HG02970 (cell line): ENCODE measurements at regions not wholly inside any gene's neighbourhood (a gene's known extent, or its start where the extent isn't known, plus 50 kb on each side); places are given as distances from the start of the nearest gene placed in this dataset.

ENCODE experiments used
- ATAC-seq: cut with Tn5 transposase; IDR thresholded peaks from one replicate; pipeline ENCODE4 v1.9.1; 2021; ENCODE audit warnings: mild to moderate bottlenecking, moderate library complexity, moderate number of reproducible peaks; ENCODE audit not compliant: unreplicated experiment, low FRiP score

DNA sequence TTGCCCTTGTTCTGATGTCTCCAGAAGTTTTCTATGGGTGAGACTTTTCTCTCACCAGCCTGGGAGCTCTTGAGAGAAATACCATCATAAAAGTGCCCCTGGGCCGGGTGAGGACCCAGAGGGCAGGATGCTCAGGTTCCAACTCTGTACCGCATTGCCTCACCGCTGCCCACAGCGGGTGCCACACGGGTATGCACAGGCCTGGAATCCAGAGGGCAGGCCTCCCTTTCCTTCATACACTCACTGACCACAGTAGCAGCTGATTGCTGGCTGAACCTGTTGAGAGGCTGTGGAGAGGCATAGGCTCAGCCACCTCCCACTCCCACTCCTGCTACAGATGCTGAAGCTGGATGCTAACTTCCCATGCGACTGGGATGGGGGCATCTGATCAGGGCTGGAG lies 293.8 kb downstream of the CYP26B1 start:
- ATAC-seq: no peak

DNA sequence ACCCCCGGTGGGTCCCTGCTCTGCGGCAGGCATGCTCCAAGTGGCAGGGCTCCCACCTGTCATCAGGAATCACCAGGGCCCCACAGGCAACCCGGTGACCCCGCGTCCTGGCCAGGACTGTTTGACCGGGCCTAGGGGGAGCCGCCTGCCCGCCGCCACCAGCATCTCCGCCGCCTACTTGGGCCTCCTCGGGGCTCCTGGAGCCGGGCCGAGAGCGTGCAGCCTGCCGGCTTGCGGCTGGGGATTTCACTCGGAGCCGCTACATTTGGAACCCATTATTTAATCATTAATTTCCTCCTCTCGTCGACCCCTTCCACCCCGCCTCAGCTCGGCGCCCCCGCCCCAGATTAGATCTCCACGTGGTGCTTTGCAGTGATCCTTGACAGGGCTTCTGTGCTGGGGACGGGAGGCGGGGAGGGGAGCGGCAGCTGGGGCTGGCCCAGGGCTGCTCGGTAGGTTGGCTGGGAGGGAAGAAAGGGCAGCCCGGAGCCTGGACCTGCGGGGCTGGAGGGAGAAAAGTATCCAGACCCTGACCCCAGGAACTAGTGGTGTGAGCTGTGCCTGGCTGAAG lies 295.4 kb downstream of the CYP26B1 start:
- no peak for ATAC-seq

- no peak for ATAC-seq
These were observed 296.4 kb downstream of the CYP26B1 start for GRCh38 chr2:71851094-71851750.

DNA sequence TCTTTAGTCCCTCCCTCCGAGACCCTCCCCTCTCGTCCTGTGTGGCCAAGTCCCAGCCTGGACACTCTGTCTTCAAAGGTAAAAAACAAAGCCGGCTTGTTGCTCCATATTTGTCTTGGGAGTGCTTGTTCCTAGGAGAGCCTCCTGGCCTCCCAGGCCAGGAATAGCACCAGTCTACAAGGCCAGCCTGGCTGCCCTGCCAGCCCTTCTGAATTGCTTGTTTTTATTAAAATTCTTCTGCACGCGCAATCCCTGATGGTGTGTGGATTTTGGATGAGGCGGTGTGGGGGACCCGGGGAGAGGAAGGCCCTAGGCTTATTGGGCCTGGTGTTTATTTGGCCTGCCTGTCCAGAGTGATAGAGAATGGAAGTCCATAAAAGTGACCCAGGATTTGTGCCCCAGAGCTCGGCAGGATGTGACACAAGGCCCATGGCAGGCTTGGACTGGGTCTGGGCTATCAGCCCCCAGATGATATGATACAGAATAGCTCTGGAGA lies 297.3 kb downstream of the CYP26B1 start:
- no peak for ATAC-seq

DNA sequence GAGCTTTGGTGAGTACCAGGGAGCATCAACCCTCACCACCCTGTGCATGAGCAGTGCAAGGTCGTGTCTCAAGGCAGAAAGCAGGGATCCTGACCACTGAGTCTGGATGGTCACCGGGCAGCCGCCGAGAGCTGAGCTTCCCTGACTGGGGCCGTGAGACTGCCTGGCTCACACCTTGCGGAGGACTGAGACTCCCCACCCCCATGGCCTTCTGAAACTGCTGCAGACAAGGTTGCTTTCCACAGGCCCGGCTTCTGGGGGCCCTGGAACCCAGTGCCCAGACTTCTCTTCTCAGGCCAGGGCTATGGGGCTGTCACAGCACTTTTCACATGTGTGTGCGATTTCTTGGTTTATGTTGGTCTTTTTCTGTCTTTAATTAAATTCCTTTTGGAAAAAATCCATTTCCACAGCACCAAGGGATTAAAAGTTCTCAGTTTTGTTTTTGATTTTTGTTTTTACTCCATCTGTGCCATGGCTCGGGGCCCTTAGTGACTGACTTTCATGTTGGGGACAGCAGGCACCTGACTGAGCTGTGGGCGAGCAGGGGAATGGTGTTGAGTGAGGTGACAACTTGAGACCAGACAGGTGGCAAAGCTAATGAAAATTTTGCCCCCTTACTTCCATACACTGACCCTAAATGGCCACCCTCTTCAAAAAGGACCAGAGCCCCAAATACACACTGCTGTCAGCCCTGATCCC lies 297.9 kb downstream of the CYP26B1 start:
- no peak for ATAC-seq

- no peak for ATAC-seq
These were observed 298.6 kb downstream of the CYP26B1 start for GRCh38 chr2:71849111-71849510.

- ATAC-seq: no peak
These were observed 300.9 kb downstream of the CYP26B1 start for GRCh38 chr2:71846669-71847291.

- ATAC-seq: no peak
These were observed 301.6 kb downstream of the CYP26B1 start for GRCh38 chr2:71846072-71846471.

GRCh38 chr2:71844967-71845366 lies 302.7 kb downstream of the CYP26B1 start:
- no peak for ATAC-seq

DNA sequence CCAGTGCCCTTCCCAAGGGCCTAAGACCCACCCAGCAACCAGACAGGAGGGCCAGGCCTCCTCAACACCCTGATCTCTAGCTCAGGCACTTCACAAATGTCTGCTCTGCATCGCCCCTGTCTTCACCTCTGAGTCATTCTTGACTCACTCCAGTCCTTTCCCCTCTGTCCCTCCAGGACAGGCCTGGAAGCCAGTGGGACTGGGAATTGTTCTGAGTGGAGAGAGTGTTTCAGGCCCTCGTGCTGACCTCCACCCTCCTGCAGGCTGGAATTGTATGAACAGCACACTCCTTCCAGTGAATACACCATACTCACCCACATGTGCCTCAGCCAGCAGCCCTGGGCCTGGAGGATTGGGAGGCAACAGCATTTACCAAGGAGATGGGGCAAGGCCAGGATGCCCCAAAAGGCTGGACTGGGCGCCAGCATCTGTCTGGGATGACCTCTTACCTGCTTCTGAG lies 304.2 kb downstream of the CYP26B1 start:
- no peak for ATAC-seq

DNA sequence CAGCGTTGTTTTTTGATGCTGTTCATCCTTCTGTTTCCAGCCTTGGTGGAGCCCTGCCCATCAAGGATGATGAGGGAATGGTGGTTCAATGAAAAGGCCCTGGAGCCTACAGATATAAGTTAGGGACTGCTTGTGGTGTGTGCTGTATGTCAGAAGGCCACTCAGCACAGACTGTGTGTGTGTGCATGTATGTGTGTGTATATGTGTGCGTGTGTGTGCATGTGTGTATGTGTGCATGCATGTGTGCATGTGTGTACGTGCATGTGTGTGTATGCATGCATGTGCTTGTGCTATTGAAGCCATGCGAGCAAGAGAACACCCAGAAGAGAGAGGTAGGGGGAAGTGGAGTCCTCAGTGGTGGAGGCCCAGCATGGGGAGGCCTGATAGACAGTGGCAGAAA lies 304.9 kb downstream of the CYP26B1 start:
- no peak for ATAC-seq

DNA sequence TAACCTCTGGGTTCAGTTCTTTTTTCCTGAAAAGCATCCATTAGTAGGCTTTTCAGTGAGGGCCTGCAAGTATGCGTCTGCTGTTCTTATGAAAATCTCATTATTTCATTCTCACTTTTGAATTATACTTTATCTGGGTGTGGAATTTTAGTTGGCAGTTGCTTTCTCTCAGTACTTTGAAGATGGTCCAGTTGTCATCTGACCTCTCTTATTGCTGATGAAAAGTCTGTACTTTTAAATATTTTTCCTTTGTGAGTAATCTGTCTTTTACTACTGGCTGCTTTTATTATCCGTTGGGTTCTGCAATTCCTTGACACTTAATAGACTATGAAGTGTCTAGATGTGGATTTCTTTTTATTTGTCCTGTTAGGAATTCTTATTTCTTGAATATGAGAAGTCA lies 307.8 kb downstream of the CYP26B1 start:
- ATAC-seq: no peak

DNA sequence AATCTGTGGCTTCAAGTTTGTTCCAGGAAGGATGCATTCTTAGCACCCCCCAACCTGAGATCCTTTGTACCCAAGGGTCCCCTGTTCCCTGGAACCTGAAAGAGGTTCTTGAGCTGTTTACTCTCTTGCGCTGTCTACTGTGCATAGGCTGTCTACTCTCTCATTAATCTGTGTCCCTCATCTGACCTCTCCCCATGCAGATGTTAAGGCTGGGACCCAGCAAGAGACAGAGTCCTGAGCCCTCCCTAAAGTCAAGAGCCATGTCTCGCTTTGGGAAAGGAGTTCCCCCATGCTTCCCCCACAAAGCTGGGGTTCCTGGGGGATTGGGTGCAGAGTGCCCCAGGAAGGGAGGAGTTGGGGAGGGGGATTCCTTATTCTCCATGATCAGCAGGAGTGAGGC lies 312.9 kb downstream of the CYP26B1 start:
- no peak for ATAC-seq

DNA sequence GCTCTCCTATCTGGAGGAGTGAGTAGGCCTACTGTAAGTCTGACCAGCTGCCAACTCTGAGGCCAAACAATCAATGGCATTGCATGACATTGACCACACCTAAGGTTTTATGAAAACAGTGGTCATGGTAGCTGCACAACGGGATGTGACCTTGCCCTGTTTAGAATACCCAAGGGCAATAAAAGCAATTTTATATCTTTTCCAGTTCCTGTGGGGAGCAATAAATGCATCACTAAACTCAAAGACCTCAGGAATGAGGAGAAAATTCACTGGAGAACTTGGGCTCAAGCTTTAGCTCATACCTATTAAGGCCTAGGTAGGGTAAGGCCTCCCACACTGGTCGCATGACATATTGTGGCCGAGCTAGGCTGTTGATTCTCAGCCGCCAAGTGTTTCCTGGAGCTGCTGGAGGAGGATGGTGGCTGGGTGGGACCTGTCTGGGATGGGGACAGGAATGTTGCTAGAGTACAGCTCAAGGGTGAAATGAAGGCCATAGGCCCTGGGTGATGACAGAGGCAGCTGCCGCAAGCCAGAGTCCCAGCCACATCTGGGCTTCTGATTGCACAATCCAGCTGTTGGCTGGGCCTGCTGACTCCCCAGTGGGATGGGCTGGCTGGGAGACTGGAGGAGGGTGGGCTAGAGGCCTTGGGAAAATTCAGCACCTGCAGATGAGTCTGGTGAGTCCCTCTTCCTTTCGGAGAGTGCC lies 313.7 kb downstream of the CYP26B1 start:
- ATAC-seq: no peak

DNA sequence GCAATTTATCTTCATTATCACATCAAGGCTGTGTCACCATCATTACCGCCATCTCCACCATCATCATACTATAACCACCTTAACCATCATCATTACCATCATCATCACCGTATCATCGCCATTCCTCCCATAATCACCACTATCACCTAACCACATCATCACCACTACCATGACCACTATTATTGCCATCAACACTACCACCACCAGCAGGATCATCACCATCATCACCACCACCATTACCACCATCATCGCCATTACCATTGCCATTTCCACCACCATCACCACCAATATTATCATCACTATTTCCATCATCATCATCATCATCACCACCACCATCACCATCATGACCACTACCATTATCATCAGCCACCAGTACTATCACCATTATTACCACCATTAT lies 314.4 kb downstream of the CYP26B1 start:
- ATAC-seq: no peak

DNA sequence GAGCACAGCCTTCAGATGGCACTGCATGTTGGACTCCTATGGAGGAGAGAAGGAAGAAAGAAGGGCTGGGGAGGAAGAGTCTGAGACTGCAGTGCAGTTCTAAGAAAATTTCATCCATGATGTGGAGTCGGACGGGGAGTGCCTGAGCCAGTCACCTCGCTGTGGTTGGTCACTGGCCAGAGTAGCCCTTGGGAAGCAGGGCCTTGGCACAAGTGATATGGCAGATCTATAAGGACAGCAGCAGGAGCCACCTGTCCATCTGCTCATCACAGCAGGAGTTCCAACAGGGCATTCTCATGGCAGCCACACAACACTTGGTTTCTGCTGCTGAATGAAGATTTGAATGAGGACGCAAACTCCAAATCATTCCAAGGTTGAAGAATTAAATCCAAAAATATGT lies 314.8 kb downstream of the CYP26B1 start:
- ATAC-seq: no peak

GRCh38 chr2:71832388-71832787 lies 315.3 kb downstream of the CYP26B1 start:
- no peak for ATAC-seq

DNA sequence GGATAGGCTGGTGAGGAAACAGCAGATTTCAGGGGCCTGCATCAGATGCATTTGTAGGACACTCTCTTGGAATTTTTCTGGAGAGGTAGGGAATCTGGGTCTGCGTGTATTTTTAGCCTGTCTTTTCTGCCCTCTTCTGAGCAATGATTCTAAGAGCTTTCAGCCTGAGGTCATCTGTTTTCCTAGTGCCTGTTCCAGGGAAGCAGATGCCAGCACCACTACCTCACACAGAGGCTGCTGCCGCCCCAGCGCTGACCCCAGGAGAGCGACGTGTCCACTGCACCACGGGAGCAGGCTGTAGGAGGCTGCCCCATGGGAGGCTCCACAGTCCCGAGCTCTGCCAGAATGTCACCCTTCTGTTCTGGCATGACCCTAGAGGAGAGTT lies 316.5 kb downstream of the CYP26B1 start:
- ATAC-seq: no peak

- ATAC-seq: no peak
These were observed 317.0 kb downstream of the CYP26B1 start for GRCh38 chr2:71830497-71831192.

DNA sequence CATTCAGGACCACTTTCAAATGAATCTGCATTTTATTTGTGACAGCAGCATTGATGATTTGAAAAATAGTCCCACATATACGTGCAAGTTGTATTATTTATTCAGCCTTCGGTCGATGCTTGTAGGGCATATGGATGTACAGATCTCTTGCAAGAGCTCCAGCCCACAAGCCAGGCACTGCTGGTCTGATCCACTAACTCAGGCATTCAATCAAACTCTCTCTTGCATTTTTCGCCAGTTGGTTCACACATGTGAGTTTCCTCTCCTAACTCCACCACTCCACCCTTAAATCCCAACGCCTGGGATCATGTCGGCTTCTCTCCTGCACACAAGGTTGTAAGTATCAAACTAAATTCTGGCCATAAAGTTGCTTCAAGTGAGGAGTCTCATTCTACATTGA lies 318.7 kb downstream of the CYP26B1 start:
- ATAC-seq: no peak
